ENCODE measurements at regions not wholly inside any gene's neighbourhood (a gene's known extent, or its start where the extent isn't known, plus 50 kb on each side); places are given as distances from the start of the nearest gene placed in this dataset.
"Not testable (repeated sequence)": the region's sequence is repeated elsewhere in the genome, so short reads cannot be mapped to it uniquely, and the experiment has no call there.

- not testable (repeated sequence) for DNase-seq
These were observed 382.6 kb upstream of the TGIF2LX start for GRCh38 chrX:89539150-89539549.

GRCh38 chrX:89557146-89557545 lies 364.6 kb upstream of the TGIF2LX start:
- DNase-seq = not testable (repeated sequence)

- not testable (repeated sequence) for DNase-seq
These were observed 359.6 kb upstream of the TGIF2LX start for GRCh38 chrX:89562079-89562478.

GRCh38 chrX:89563107-89563506 lies 358.6 kb upstream of the TGIF2LX start:
- DNase-seq = not testable (repeated sequence)

GRCh38 chrX:89567787-89568186 lies 353.9 kb upstream of the TGIF2LX start:
- not testable (repeated sequence) for DNase-seq

- not testable (repeated sequence) for DNase-seq
These were observed 339.8 kb upstream of the TGIF2LX start for GRCh38 chrX:89581868-89582267.

GRCh38 chrX:89631858-89632257 lies 289.9 kb upstream of the TGIF2LX start:
- DNase-seq = not testable (repeated sequence)

- DNase-seq = not testable (repeated sequence)
These were observed 285.8 kb upstream of the TGIF2LX start for GRCh38 chrX:89635887-89636286.

- not testable (repeated sequence) for DNase-seq
These were observed 263.0 kb upstream of the TGIF2LX start for GRCh38 chrX:89658662-89659061.

GRCh38 chrX:89706481-89706880 lies 215.2 kb upstream of the TGIF2LX start:
- DNase-seq = not testable (repeated sequence)

- DNase-seq = not testable (repeated sequence)
These were observed 214.3 kb upstream of the TGIF2LX start for GRCh38 chrX:89707363-89707927.

GRCh38 chrX:89734367-89734766 lies 187.3 kb upstream of the TGIF2LX start:
- not testable (repeated sequence) for DNase-seq

- not testable (repeated sequence) for DNase-seq
These were observed 165.2 kb upstream of the TGIF2LX start for GRCh38 chrX:89756466-89756865.

- peak in 3 of 4 experiments; percentile 6 to 20 (median 8) for DNase-seq
These were observed 163.9 kb upstream of the TGIF2LX start for GRCh38 chrX:89757767-89758166.

- DNase-seq = not testable (repeated sequence)
These were observed 162.5 kb upstream of the TGIF2LX start for GRCh38 chrX:89759076-89759685.

GRCh38 chrX:89771639-89772038 lies 150.1 kb upstream of the TGIF2LX start:
- not testable (repeated sequence) for DNase-seq

GRCh38 chrX:89811440-89811839 lies 110.3 kb upstream of the TGIF2LX start:
- DNase-seq = not testable (repeated sequence)

- DNase-seq = not testable (repeated sequence)
These were observed 82.0 kb upstream of the TGIF2LX start for GRCh38 chrX:89839723-89840122.

GRCh38 chrX:89871662-89872061 lies 50.0 kb upstream of the TGIF2LX start:
- DNase-seq = peak in 3 of 4 experiments; percentile 1 to 17 (median 6)

Data from suppressor macrophage (primary cell).